Type B pancreatic cell (in vitro differentiated cells): ENCODE measurements at regions not wholly inside any gene's neighbourhood (a gene's known extent, or its start where the extent isn't known, plus 50 kb on each side); places are given as distances from the start of the nearest gene placed in this dataset.

Experiments
- DNase-seq: peaks from one replicate; pipeline ENCODE4 v3.0.0; 2021; ENCODE audit warnings: mixed read lengths; ENCODE audit not compliant: unreplicated experiment; ENCODE audit errors: extremely low spot score
- H3K27ac Mint-ChIP-seq: 2 replicates; pipeline ENCODE4 v1.8.0; 2021; ENCODE audit warnings: mild to moderate bottlenecking, mixed read lengths
- H3K27me3 Mint-ChIP-seq: 2 replicates; pipeline ENCODE4 v1.8.0; 2021; ENCODE audit warnings: mixed read lengths
- H3K36me3 Mint-ChIP-seq: 2 replicates; pipeline ENCODE4 v1.8.0; 2021; ENCODE audit warnings: mixed read lengths
- H3K4me1 Mint-ChIP-seq: one replicate; pipeline ENCODE4 v1.8.0; 2021; ENCODE audit warnings: mixed read lengths; ENCODE audit not compliant: unreplicated experiment
- H3K4me3 Mint-ChIP-seq: 2 replicates; pipeline ENCODE4 v1.8.0; 2021; ENCODE audit warnings: mild to moderate bottlenecking, mixed read lengths
- H3K9me3 Mint-ChIP-seq: 2 replicates; pipeline ENCODE4 v1.8.0; 2021; ENCODE audit warnings: mixed read lengths
- CTCF ChIP-seq: fragments of 200-600 bp; sonication (generic); conservative IDR thresholded peaks from 2 replicates; pipeline ENCODE4 v1.5.0; 2021; ENCODE audit warnings: antibody characterized with exemption, mild to moderate bottlenecking

- no peak for TF ChIP-seq CTCF
- Mint-ChIP-seq H3K36me3 (no peaks in the 10 kb centered on the region), H3K9me3 (no peaks in the 10 kb centered on the region), H3K4me3 (no peak overlapping the region), H3K27me3 (no peaks in the 10 kb centered on the region), H3K4me1 (no peaks in the 10 kb centered on the region), H3K27ac (no peak overlapping the region)
- no peak for DNase-seq
These were observed 285.9 kb downstream of the IL15 start for GRCh38 chr4:141922236-141922635.

- DNase-seq: no peak
- Mint-ChIP-seq H3K27me3 (no peaks in the 10 kb centered on the region), H3K36me3 (no peaks in the 10 kb centered on the region), H3K4me1 (no peaks in the 10 kb centered on the region), H3K9me3 (no peaks in the 10 kb centered on the region), H3K4me3 (no peak overlapping the region), H3K27ac (no peak overlapping the region)
- no peak for TF ChIP-seq CTCF
These were observed 290.0 kb downstream of the IL15 start for GRCh38 chr4:141926406-141926805.

GRCh38 chr4:141932490-141932889, 296.1 kb downstream of the IL15 start:
- H3K4me3 Mint-ChIP-seq: no peak overlapping the region
- DNase-seq: no peak
- no peak for TF ChIP-seq CTCF
- no peaks in the 10 kb centered on the region for H3K27me3 Mint-ChIP-seq
- H3K27ac Mint-ChIP-seq: no peak overlapping the region
- H3K4me1 Mint-ChIP-seq: no peaks in the 10 kb centered on the region
- no peaks in the 10 kb centered on the region for H3K36me3 Mint-ChIP-seq
- H3K9me3 Mint-ChIP-seq: no peaks in the 10 kb centered on the region

- H3K4me3 Mint-ChIP-seq: no peak overlapping the region
- H3K4me1 Mint-ChIP-seq: no peaks in the 10 kb centered on the region
- no peak for TF ChIP-seq CTCF
- no peaks in the 10 kb centered on the region for H3K27me3 Mint-ChIP-seq
- no peak overlapping the region for H3K27ac Mint-ChIP-seq
- H3K9me3 Mint-ChIP-seq: no peaks in the 10 kb centered on the region
- no peaks in the 10 kb centered on the region for H3K36me3 Mint-ChIP-seq
- DNase-seq: no peak
These were observed 297.6 kb downstream of the IL15 start for GRCh38 chr4:141933978-141934377.

- no peak for TF ChIP-seq CTCF
- H3K4me1 Mint-ChIP-seq: no peaks in the 10 kb centered on the region
- H3K9me3 Mint-ChIP-seq: peaks cover 5% of the 10 kb centered on the region
- H3K27ac Mint-ChIP-seq: no peak overlapping the region
- H3K4me3 Mint-ChIP-seq: no peak overlapping the region
- no peak for DNase-seq
- no peaks in the 10 kb centered on the region for H3K27me3 Mint-ChIP-seq
- H3K36me3 Mint-ChIP-seq: no peaks in the 10 kb centered on the region
These were observed 319.3 kb downstream of the IL15 start for GRCh38 chr4:141955696-141956095.

- TF ChIP-seq CTCF: no peak
- DNase-seq: no peak
- Mint-ChIP-seq H3K36me3 (no peaks in the 10 kb centered on the region), H3K27ac (no peak overlapping the region), H3K9me3 (no peaks in the 10 kb centered on the region), H3K4me3 (no peak overlapping the region), H3K27me3 (no peaks in the 10 kb centered on the region), H3K4me1 (no peaks in the 10 kb centered on the region)
These were observed 321.0 kb downstream of the IL15 start for GRCh38 chr4:141957416-141957815.
